Panc1 (cell line): ENCODE measurements at regions not wholly inside any gene's neighbourhood (a gene's known extent, or its start where the extent isn't known, plus 50 kb on each side); places are given as distances from the start of the nearest gene placed in this dataset.

Experiments
- CTCF ChIP-seq: fragments of 450-650 bp; IDR thresholded peaks from 2 replicates; pipeline ENCODE4 v1.5.1; 2017; ENCODE audit warnings: mild to moderate bottlenecking
- SIN3A ChIP-seq: IDR thresholded peaks from 2 replicates; pipeline ENCODE4 v1.6.1; 2012; ENCODE audit warnings: low read depth, mild to moderate bottlenecking, low read length, moderate library complexity, borderline replicate concordance; ENCODE audit not compliant: insufficient read depth
- TF ChIP-seq, protein P1 (sequence below), 2 experiments: IDR thresholded peaks; 2 replicates each; pipeline ENCODE4 v1.6.1; 2011 to 2012; ENCODE audit warnings: low read depth in 2 of 2, control low read depth in 1 of 2, low read length in 1 of 2, mild to moderate bottlenecking in 1 of 2, moderate library complexity in 1 of 2; ENCODE audit not compliant: insufficient read depth in 1 of 2

DNA sequence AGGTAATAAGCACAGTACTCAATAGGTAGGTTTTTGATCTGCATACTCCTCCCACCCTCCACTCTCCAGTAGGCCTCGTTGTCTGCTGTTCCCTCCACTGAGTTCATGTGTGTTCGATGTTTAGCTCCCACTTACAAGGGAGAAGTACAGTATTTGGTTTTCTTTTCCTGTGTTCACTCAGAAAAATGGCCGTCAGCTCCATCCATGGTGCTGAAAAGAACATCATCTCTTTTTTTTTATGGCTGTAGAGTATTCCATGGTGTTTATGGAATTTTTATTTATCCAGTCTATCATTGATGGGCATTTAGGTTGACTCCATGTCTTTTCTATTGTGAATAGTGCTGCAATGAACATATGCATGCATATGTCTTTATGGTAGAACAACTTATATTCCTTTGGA lies 849.7 kb upstream of the NRXN1 start:
- TF ChIP-seq CTCF, result no peak
- TF ChIP-seq, protein P1, sequence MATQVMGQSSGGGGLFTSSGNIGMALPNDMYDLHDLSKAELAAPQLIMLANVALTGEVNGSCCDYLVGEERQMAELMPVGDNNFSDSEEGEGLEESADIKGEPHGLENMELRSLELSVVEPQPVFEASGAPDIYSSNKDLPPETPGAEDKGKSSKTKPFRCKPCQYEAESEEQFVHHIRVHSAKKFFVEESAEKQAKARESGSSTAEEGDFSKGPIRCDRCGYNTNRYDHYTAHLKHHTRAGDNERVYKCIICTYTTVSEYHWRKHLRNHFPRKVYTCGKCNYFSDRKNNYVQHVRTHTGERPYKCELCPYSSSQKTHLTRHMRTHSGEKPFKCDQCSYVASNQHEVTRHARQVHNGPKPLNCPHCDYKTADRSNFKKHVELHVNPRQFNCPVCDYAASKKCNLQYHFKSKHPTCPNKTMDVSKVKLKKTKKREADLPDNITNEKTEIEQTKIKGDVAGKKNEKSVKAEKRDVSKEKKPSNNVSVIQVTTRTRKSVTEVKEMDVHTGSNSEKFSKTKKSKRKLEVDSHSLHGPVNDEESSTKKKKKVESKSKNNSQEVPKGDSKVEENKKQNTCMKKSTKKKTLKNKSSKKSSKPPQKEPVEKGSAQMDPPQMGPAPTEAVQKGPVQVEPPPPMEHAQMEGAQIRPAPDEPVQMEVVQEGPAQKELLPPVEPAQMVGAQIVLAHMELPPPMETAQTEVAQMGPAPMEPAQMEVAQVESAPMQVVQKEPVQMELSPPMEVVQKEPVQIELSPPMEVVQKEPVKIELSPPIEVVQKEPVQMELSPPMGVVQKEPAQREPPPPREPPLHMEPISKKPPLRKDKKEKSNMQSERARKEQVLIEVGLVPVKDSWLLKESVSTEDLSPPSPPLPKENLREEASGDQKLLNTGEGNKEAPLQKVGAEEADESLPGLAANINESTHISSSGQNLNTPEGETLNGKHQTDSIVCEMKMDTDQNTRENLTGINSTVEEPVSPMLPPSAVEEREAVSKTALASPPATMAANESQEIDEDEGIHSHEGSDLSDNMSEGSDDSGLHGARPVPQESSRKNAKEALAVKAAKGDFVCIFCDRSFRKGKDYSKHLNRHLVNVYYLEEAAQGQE (IDR thresholded peaks at IDR 0.05; ENCODE audit: insufficient read depth in 1 of 2, low read depth in 2 of 2, low read length in 1 of 2), result peak in 1 of 2 experiments; percentile 47; a peak in 2 of 4 replicates
- TF ChIP-seq SIN3A, result no peak
